HG03575 (cell line): ENCODE measurements at regions not wholly inside any gene's neighbourhood (a gene's known extent, or its start where the extent isn't known, plus 50 kb on each side); places are given as distances from the start of the nearest gene placed in this dataset.

ENCODE experiments used
- ATAC-seq: cut with Tn5 transposase; IDR thresholded peaks from one replicate; pipeline ENCODE4 v1.9.1; 2021; ENCODE audit not compliant: unreplicated experiment, insufficient number of reproducible peaks, low FRiP score; ENCODE audit errors: extremely low read depth

GRCh38 chr3:111428301-111428700 lies 113.7 kb upstream of the CD96 start:
- no peak for ATAC-seq

- no peak for ATAC-seq
These were observed 106.9 kb upstream of the CD96 start for GRCh38 chr3:111434941-111435622.

- ATAC-seq = no peak
These were observed 103.7 kb upstream of the CD96 start for GRCh38 chr3:111438283-111438682.

GRCh38 chr3:111454551-111454950 lies 87.4 kb upstream of the CD96 start:
- no peak for ATAC-seq

GRCh38 chr3:111465081-111465670 lies 76.8 kb upstream of the CD96 start:
- ATAC-seq = no peak

- no peak for ATAC-seq
These were observed 72.0 kb upstream of the CD96 start for GRCh38 chr3:111470032-111470431.

- no peak for ATAC-seq
These were observed 70.2 kb upstream of the CD96 start for GRCh38 chr3:111471831-111472230.

GRCh38 chr3:111472556-111472955 lies 69.4 kb upstream of the CD96 start:
- ATAC-seq = no peak

- ATAC-seq = no peak
These were observed 68.4 kb upstream of the CD96 start for GRCh38 chr3:111473550-111473949.

GRCh38 chr3:111476701-111477100 lies 65.3 kb upstream of the CD96 start:
- ATAC-seq = no peak

- ATAC-seq = no peak
These were observed 61.9 kb upstream of the CD96 start for GRCh38 chr3:111480091-111480490.

- no peak for ATAC-seq
These were observed 60.4 kb upstream of the CD96 start for GRCh38 chr3:111481551-111481950.

- ATAC-seq = no peak
These were observed 59.4 kb upstream of the CD96 start for GRCh38 chr3:111482574-111482973.

GRCh38 chr3:111485086-111485485 lies 56.9 kb upstream of the CD96 start:
- no peak for ATAC-seq
